Gastrocnemius medialis (tissue), 4 donors: ENCODE measurements at regions not wholly inside any gene's neighbourhood (a gene's known extent, or its start where the extent isn't known, plus 50 kb on each side); places are given as distances from the start of the nearest gene placed in this dataset.

Experiments used
- ATAC-seq, 2 donors: fragments of 150-250 bp; one replicate each; pipeline ENCODE4 v1.9.1; 2016
- DNase-seq, 2 donors: peaks; one replicate each; pipeline ENCODE4 v3.0.0-alpha.2; 2019
- H3K27ac ChIP-seq, 4 donors: fragments of 200-600 bp; sonication (generic); 1 replicate in 1 of 4; 2 replicates in 3 of 4; pipeline ENCODE4 v1.5.1; 2016 to 2018; ENCODE audit warnings: mild to moderate bottlenecking in 2 of 4, moderate library complexity in 1 of 4
- H3K27me3 ChIP-seq, 3 donors: fragments of 200-600 bp; sonication (generic) in 2 of 3; 1 replicate in 1 of 3; 2 replicates in 2 of 3; pipeline versions ENCODE4 v1.5.1 to v1.6.0; 2016 to 2019; ENCODE audit warnings: mild to moderate bottlenecking in 1 of 3, moderate library complexity in 1 of 3
- H3K36me3 ChIP-seq, 2 donors: fragments of 200-600 bp; sonication (generic) in 1 of 2; one replicate each; pipeline ENCODE4 v1.5.1; 2017 to 2018
- H3K4me1 ChIP-seq, 2 donors: fragments of 200-600 bp; sonication (generic) in 1 of 2; one replicate each; pipeline ENCODE4 v1.5.1; 2016 to 2017; ENCODE audit warnings: mild to moderate bottlenecking in 2 of 2
- H3K4me3 ChIP-seq, 4 donors: fragments of 200-600 bp; sonication (generic) in 3 of 4; 1 replicate in 1 of 4; 2 replicates in 3 of 4; pipeline ENCODE4 v1.5.1; 2016 to 2019; ENCODE audit warnings: mild to moderate bottlenecking in 2 of 4
- H3K9me3 ChIP-seq, 3 donors: fragments of 200-600 bp; sonication (generic) in 2 of 3; 1 replicate in 1 of 3; 2 replicates in 2 of 3; pipeline ENCODE4 v1.5.1; 2016 to 2019
- POLR2A ChIP-seq, 2 donors: fragments of 450-650 bp; IDR thresholded peaks; one replicate each; pipeline ENCODE4 v1.6.1; 2017; ENCODE audit warnings: antibody characterized with exemption in 2 of 2, mild to moderate bottlenecking in 2 of 2, moderate library complexity in 2 of 2
- in situ Hi-C, 4 donors: fragments of 200-750 bp; cut with MboI; loops; one replicate each; pipeline versions ENCODE4 v1.15.0 to v1.8.0; 2017; ENCODE audit warnings: low sequenced_read_pairs in 4 of 4
- intact Hi-C: fragments of 100-400 bp; cut with DNase I; formaldehyde crosslinking; loops from one replicate; pipeline ENCODE4 v1.15.1; 2023; ENCODE audit warnings: low total_unique reads
- TF ChIP-seq, protein P1 (sequence below), 5 experiments: fragments of 450-650 bp in 3 of 5; fragments of 200-600 bp in 2 of 5; sonication (generic) in 2 of 5; IDR thresholded peaks in 4 of 5; conservative IDR thresholded peaks in 1 of 5; 1 replicate in 4 of 5; 2 replicates in 1 of 5; pipeline ENCODE4 v1.5.1; 2016 to 2019; ENCODE audit warnings: antibody characterized with exemption in 5 of 5, mild to moderate bottlenecking in 3 of 5, moderate library complexity in 3 of 5

- in situ Hi-C loops (no loop called here), intact Hi-C loops (no loop called here)
- no peak for TF ChIP-seq POLR2A (IDR thresholded peaks at IDR 0.05)
- TF ChIP-seq, protein P1, sequence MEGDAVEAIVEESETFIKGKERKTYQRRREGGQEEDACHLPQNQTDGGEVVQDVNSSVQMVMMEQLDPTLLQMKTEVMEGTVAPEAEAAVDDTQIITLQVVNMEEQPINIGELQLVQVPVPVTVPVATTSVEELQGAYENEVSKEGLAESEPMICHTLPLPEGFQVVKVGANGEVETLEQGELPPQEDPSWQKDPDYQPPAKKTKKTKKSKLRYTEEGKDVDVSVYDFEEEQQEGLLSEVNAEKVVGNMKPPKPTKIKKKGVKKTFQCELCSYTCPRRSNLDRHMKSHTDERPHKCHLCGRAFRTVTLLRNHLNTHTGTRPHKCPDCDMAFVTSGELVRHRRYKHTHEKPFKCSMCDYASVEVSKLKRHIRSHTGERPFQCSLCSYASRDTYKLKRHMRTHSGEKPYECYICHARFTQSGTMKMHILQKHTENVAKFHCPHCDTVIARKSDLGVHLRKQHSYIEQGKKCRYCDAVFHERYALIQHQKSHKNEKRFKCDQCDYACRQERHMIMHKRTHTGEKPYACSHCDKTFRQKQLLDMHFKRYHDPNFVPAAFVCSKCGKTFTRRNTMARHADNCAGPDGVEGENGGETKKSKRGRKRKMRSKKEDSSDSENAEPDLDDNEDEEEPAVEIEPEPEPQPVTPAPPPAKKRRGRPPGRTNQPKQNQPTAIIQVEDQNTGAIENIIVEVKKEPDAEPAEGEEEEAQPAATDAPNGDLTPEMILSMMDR (IDR thresholded peaks at IDR 0.05 in 4 of 5, conservative IDR thresholded peaks at IDR 0.05 in 1 of 5): no peak
- DNase-seq (no peak), ATAC-seq (no peak)
- H3K9me3 ChIP-seq: no peaks in the 10 kb centered on the region
- H3K36me3 ChIP-seq: no peaks in the 10 kb centered on the region
- no peak overlapping the region for H3K4me3 ChIP-seq
- H3K4me1 ChIP-seq: no peaks in the 10 kb centered on the region
- H3K27me3 ChIP-seq: no peaks in the 10 kb centered on the region
- H3K27ac ChIP-seq: no peak overlapping the region
Observed at GRCh38 chr15:69976366-69976994, 121.2 kb downstream of the TLE3 start.

DNA sequence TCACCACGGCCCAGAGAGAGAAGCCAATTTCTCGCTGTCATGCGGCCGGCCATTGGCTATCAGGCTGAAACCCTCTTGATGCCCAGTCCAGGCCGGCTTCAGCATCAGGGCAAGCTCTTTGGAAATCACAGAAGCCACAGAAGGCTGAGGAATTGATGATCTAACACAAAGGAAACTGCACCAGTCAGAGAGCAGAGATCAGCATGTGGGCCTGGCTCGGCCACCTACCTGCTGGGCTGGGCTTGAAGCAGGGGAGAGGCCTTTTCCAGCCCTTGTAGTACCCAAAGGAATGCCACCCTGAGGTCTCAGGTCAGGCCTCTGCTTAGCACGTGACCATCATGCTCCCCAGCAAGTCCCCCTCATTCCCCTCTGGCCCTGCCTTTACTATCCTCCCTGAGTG lies 119.1 kb downstream of the TLE3 start:
- intact Hi-C loops: no loop called here
- Histone ChIP-seq H3K36me3 (no peaks in the 10 kb centered on the region), H3K9me3 (no peaks in the 10 kb centered on the region), H3K4me1 (no peaks in the 10 kb centered on the region), H3K27ac (no peak overlapping the region), H3K4me3 (no peak overlapping the region), H3K27me3 (peaks cover 0 to 5% (median 0%) of the 10 kb centered on the region in 3 donors)
- TF ChIP-seq, protein P1 (IDR thresholded peaks at IDR 0.05 in 4 of 5, conservative IDR thresholded peaks at IDR 0.05 in 1 of 5): no peak
- no peak for TF ChIP-seq POLR2A (IDR thresholded peaks at IDR 0.05)
- no peak for DNase-seq
- in situ Hi-C loops: no loop called here
- ATAC-seq: no peak

DNA sequence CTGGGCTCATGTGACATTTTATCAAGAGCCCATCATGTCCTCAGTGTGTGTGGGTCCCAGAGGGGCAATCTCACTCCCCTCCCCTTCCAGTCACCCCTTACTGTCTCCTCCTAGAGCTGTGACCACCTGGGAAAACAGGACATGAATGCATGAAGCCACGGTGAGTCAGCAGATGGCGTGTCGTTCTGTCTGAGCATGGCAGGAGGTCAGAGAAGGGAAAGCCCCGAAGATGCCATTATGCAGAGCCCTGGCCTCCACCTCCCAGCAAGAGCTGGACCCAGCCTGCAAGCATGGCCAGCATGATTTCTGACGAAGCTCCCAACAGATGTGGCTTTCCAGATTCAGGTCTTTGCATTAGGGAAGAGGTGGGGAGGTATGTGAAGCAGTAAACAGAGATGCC lies 118.5 kb downstream of the TLE3 start:
- TF ChIP-seq, protein P1 (IDR thresholded peaks at IDR 0.05 in 4 of 5, conservative IDR thresholded peaks at IDR 0.05 in 1 of 5): no peak
- no peak for TF ChIP-seq POLR2A (IDR thresholded peaks at IDR 0.05)
- H3K36me3 ChIP-seq: no peaks in the 10 kb centered on the region
- no peaks in the 10 kb centered on the region for H3K9me3 ChIP-seq
- H3K4me1 ChIP-seq: no peaks in the 10 kb centered on the region
- no peak for ATAC-seq
- intact Hi-C loops: no loop called here
- DNase-seq: no peak
- H3K27me3 ChIP-seq: peaks cover 0 to 5% (median 0%) of the 10 kb centered on the region in 3 donors
- in situ Hi-C loops: no loop called here
- H3K27ac ChIP-seq: no peak overlapping the region
- H3K4me3 ChIP-seq: no peak overlapping the region

- H3K4me1 ChIP-seq: no peaks in the 10 kb centered on the region
- H3K9me3 ChIP-seq: no peaks in the 10 kb centered on the region
- TF ChIP-seq POLR2A (IDR thresholded peaks at IDR 0.05): no peak
- TF ChIP-seq, protein P1 (IDR thresholded peaks at IDR 0.05 in 4 of 5, conservative IDR thresholded peaks at IDR 0.05 in 1 of 5): no peak
- in situ Hi-C loops: no loop called here
- intact Hi-C loops: no loop called here
- H3K27me3 ChIP-seq: peaks cover 0 to 5% (median 0%) of the 10 kb centered on the region in 3 donors
- no peaks in the 10 kb centered on the region for H3K36me3 ChIP-seq
- DNase-seq (no peak), ATAC-seq (no peak)
- H3K4me3 ChIP-seq: no peak overlapping the region
- no peak overlapping the region for H3K27ac ChIP-seq
Observed at GRCh38 chr15:69979783-69980182, 117.9 kb downstream of the TLE3 start.
